Natural killer cell (primary cell): ENCODE measurements at regions not wholly inside any gene's neighbourhood (a gene's known extent, or its start where the extent isn't known, plus 50 kb on each side); places are given as distances from the start of the nearest gene placed in this dataset.

Experiments
- ATAC-seq, 3 donors: fragments of 150-1000 bp in 2 of 3; fragments of 200-7000 bp in 1 of 3; cut with Tn5 transposase; 1 replicate in 1 of 3; 2 replicates in 2 of 3; pipeline ENCODE4 v1.10.0; 2021; ENCODE audit warnings: mild to moderate bottlenecking in 2 of 3, moderate library complexity in 2 of 3
- DNase-seq, 2 donors: peaks; one replicate each; pipeline versions ENCODE4 v3.0.0 to v3.0.0-alpha.2; 2013 to 2021; ENCODE audit warnings: mixed read lengths in 1 of 2
- H3K27ac ChIP-seq: one replicate; pipeline ENCODE4 v1.5.1; 2013; ENCODE audit warnings: mild to moderate bottlenecking, low read length
- H3K27me3 ChIP-seq: one replicate; pipeline ENCODE4 v1.6.1; 2013; ENCODE audit warnings: low read length; ENCODE audit not compliant: control insufficient read depth, insufficient read depth
- H3K36me3 ChIP-seq: one replicate; pipeline ENCODE4 v1.6.1; 2013; ENCODE audit warnings: low read length; ENCODE audit not compliant: control insufficient read depth, insufficient read depth
- H3K4me1 ChIP-seq: one replicate; pipeline ENCODE4 v1.6.1; 2013; ENCODE audit warnings: low read length; ENCODE audit not compliant: control insufficient read depth, insufficient read depth
- H3K4me3 ChIP-seq: one replicate; pipeline ENCODE4 v1.5.1; 2013; ENCODE audit warnings: low read length
- H3K9me3 ChIP-seq: one replicate; pipeline ENCODE4 v1.6.1; 2013; ENCODE audit warnings: low read length; ENCODE audit not compliant: control insufficient read depth, insufficient read depth
- H3K27ac Mint-ChIP-seq, 2 donors: one replicate each; pipeline ENCODE4 v1.8.0; 2022; ENCODE audit warnings: mild to moderate bottlenecking in 2 of 2, mixed read lengths in 2 of 2, moderate library complexity in 1 of 2
- H3K27me3 Mint-ChIP-seq, 2 donors: one replicate each; pipeline ENCODE4 v1.8.0; 2022; ENCODE audit warnings: low read depth in 2 of 2, mixed read lengths in 2 of 2
- H3K36me3 Mint-ChIP-seq: one replicate; pipeline ENCODE4 v1.8.0; 2022; ENCODE audit warnings: mixed read lengths
- H3K4me1 Mint-ChIP-seq, 2 donors: one replicate each; pipeline ENCODE4 v1.8.0; 2022; ENCODE audit warnings: mixed read lengths in 2 of 2
- H3K4me3 Mint-ChIP-seq: one replicate; pipeline ENCODE4 v1.8.0; 2022; ENCODE audit warnings: mild to moderate bottlenecking, moderate library complexity, mixed read lengths
- H3K9me3 Mint-ChIP-seq, 2 donors: one replicate each; pipeline ENCODE4 v1.8.0; 2022; ENCODE audit warnings: mixed read lengths in 2 of 2
- WGBS: methylation state at CpG from one replicate; pipeline ENCODE4 v1.1.7; 2013; ENCODE audit warnings: missing lambda C conversion rate; ENCODE audit not compliant: insufficient coverage; 5-methylcytosine and 5-hydroxymethylcytosine counted together
- intact Hi-C: fragments of 100-400 bp; cut with micrococcal nuclease; formaldehyde crosslinking; loops from one replicate; pipeline ENCODE4 v1.14.2; 2022
- TF ChIP-seq, protein P1 (sequence below): fragments of 200-600 bp; IDR thresholded peaks from one replicate; pipeline ENCODE4 v1.8.0; 2022; ENCODE audit warnings: antibody characterized with exemption

DNA sequence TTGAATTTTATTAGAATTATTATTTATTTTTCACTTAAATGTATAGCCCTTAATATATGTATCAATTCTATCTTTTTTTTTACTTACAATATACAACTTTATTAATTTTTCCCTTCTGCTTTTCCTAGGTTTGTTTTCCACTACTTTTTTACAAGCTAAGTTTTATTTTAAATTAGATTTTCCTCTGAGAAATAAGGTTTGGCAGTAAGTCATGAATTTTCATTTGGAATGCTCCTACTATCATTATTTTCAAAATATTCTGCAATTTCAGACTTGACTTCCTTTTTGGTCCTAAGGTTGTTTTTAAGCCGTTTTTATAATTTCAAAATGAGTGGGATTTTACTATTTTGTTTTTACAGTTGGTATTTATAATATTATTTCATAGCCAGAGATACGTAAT lies 222.8 kb upstream of the PIEZO2 start:
- Mint-ChIP-seq H3K4me3 (no peak overlapping the region), H3K4me1 (no peaks in the 10 kb centered on the region), H3K27me3 (no peaks in the 10 kb centered on the region), H3K9me3 (peaks cover 0 to 4% of the 10 kb centered on the region in 2 donors), H3K27ac (no peak overlapping the region), H3K36me3 (no peaks in the 10 kb centered on the region)
- DNase-seq (no peak), ATAC-seq (no peak)
- intact Hi-C loops = no loop called here
- Histone ChIP-seq H3K36me3 (no peaks in the 10 kb centered on the region), H3K4me3 (no peak overlapping the region), H3K9me3 (no peaks in the 10 kb centered on the region), H3K27me3 (no peaks in the 10 kb centered on the region), H3K27ac (no peak overlapping the region), H3K4me1 (no peaks in the 10 kb centered on the region)
- no CpG with 5 or more reads among the region's 2 CpGs for WGBS
- TF ChIP-seq, protein P1, sequence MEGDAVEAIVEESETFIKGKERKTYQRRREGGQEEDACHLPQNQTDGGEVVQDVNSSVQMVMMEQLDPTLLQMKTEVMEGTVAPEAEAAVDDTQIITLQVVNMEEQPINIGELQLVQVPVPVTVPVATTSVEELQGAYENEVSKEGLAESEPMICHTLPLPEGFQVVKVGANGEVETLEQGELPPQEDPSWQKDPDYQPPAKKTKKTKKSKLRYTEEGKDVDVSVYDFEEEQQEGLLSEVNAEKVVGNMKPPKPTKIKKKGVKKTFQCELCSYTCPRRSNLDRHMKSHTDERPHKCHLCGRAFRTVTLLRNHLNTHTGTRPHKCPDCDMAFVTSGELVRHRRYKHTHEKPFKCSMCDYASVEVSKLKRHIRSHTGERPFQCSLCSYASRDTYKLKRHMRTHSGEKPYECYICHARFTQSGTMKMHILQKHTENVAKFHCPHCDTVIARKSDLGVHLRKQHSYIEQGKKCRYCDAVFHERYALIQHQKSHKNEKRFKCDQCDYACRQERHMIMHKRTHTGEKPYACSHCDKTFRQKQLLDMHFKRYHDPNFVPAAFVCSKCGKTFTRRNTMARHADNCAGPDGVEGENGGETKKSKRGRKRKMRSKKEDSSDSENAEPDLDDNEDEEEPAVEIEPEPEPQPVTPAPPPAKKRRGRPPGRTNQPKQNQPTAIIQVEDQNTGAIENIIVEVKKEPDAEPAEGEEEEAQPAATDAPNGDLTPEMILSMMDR = no peak

DNA sequence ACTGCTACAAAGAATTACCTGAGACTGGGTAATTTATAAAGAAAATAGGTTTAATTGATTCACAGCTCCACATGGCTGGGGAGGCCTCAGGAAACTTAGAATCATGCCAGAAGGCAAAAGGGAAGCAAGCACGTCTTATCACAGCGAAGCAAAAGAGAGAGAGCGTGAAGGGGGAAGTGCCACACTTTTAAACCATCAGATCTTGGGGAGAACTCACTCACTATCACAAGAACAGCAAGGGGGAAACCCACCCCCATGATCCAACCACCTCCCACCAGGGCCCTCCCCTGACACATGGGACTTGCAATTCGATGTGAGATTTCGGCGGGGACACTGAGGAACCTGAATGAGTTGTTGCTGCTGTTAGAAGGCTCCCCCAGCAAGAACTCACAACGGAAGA lies 220.2 kb upstream of the PIEZO2 start:
- 12% methylated on average over 6 of the region's 7 CpGs for WGBS
- TF ChIP-seq, protein P1 = no peak
- no peak overlapping the region for H3K27ac ChIP-seq
- H3K4me3 Mint-ChIP-seq = no peak overlapping the region
- no peaks in the 10 kb centered on the region for H3K27me3 ChIP-seq
- no peak overlapping the region for H3K27ac Mint-ChIP-seq
- H3K9me3 Mint-ChIP-seq = peaks cover 0 to 4% of the 10 kb centered on the region in 2 donors
- H3K4me1 Mint-ChIP-seq = no peaks in the 10 kb centered on the region
- intact Hi-C loops = no loop called here
- DNase-seq = no peak
- no peaks in the 10 kb centered on the region for H3K36me3 Mint-ChIP-seq
- no peaks in the 10 kb centered on the region for H3K36me3 ChIP-seq
- no peaks in the 10 kb centered on the region for H3K9me3 ChIP-seq
- H3K27me3 Mint-ChIP-seq = no peaks in the 10 kb centered on the region
- H3K4me3 ChIP-seq = no peak overlapping the region
- ATAC-seq = no peak
- no peaks in the 10 kb centered on the region for H3K4me1 ChIP-seq

DNA sequence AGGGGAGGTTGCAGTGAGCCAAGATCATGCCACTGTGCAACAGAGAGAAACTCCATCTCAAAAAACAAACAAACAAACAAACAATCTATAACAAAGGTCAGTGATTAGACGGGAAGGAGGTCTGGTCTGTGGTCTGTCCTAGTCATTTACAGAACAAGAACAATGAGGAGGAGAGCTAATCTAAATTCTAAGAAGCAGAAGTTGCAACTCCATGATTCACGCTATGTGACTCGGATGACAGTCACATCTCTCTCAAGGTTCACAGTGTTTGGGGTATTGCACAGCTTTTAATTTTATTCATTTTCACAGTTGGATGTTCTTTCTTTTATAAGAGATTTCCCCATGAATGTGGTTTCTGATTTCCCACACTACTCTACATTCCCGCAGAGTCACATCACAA lies 218.7 kb upstream of the PIEZO2 start:
- Histone ChIP-seq H3K27me3 (no peaks in the 10 kb centered on the region), H3K27ac (no peak overlapping the region), H3K9me3 (no peaks in the 10 kb centered on the region), H3K4me1 (no peaks in the 10 kb centered on the region), H3K36me3 (no peaks in the 10 kb centered on the region), H3K4me3 (no peak overlapping the region)
- intact Hi-C loops = no loop called here
- ATAC-seq (no peak), DNase-seq (no peak)
- WGBS = 84% methylated on average over 3 of the region's 4 CpGs
- Mint-ChIP-seq H3K27me3 (no peaks in the 10 kb centered on the region), H3K9me3 (peaks cover 0 to 4% of the 10 kb centered on the region in 2 donors), H3K4me1 (no peaks in the 10 kb centered on the region), H3K36me3 (no peaks in the 10 kb centered on the region), H3K27ac (no peak overlapping the region), H3K4me3 (no peak overlapping the region)
- TF ChIP-seq, protein P1 = no peak

DNA sequence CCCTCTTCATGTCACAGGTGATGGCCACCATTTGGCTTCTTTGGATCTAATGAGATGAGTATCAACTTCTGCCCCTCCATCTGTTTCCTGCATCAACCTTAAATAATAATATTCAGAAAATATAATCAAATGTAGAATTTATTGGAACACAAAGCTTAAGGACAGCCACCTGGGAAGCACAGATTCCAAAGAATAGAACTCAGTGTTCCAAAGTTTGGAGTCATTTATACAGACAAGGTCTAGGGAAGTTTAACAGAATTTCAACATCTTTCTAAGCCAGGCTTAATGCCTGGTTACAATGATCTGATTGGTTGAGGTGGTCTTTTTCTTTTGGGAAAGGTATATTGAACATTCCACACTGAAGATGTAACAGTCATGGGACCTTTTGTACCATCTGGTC lies 218.0 kb upstream of the PIEZO2 start:
- H3K4me1 ChIP-seq = no peaks in the 10 kb centered on the region
- ATAC-seq = no peak
- Mint-ChIP-seq H3K9me3 (peaks cover 0 to 4% of the 10 kb centered on the region in 2 donors), H3K27me3 (no peaks in the 10 kb centered on the region), H3K36me3 (no peaks in the 10 kb centered on the region), H3K27ac (no peak overlapping the region), H3K4me1 (no peaks in the 10 kb centered on the region), H3K4me3 (no peak overlapping the region)
- H3K9me3 ChIP-seq = no peaks in the 10 kb centered on the region
- no peak overlapping the region for H3K4me3 ChIP-seq
- TF ChIP-seq, protein P1 = no peak
- intact Hi-C loops = no loop called here
- no peak for DNase-seq
- no peak overlapping the region for H3K27ac ChIP-seq
- H3K36me3 ChIP-seq = no peaks in the 10 kb centered on the region
- no peaks in the 10 kb centered on the region for H3K27me3 ChIP-seq
